Activated CD4-positive, CD25-positive, alpha-beta regulatory T cell treated with anti-CD3 and anti-CD28 coated beads, Interleukin-2, amount 50 U/mL, for 16 hours (primary cell): ENCODE measurements at regions not wholly inside any gene's neighbourhood (a gene's known extent, or its start where the extent isn't known, plus 50 kb on each side); places are given as distances from the start of the nearest gene placed in this dataset.
A peak's percentile ranks its signal among the peaks of the same experiment; 100 is the strongest.
"Not testable (repeated sequence)": the region's sequence is repeated elsewhere in the genome, so short reads cannot be mapped to it uniquely, and the experiment has no call there.

Experiments
- DNase-seq: peaks from one replicate; pipeline ENCODE4 v3.0.0-alpha.2; 2020; ENCODE audit warnings: low read depth, low spot score

GRCh38 chr12:76180401-76181277 lies 96.2 kb upstream of the NAP1L1 start:
- DNase-seq: no peak

GRCh38 chr12:76178452-76178851 lies 94.0 kb upstream of the NAP1L1 start:
- DNase-seq: no peak

- DNase-seq: no peak
These were observed 93.3 kb upstream of the NAP1L1 start for GRCh38 chr12:76177821-76178220.

- no peak for DNase-seq
These were observed 92.5 kb upstream of the NAP1L1 start for GRCh38 chr12:76176940-76177339.

GRCh38 chr12:76175946-76176345 lies 91.5 kb upstream of the NAP1L1 start:
- DNase-seq: not testable (repeated sequence)

- no peak for DNase-seq
These were observed 89.3 kb upstream of the NAP1L1 start for GRCh38 chr12:76173756-76174155.

- peak; percentile 41 for DNase-seq
These were observed 74.2 kb upstream of the NAP1L1 start for GRCh38 chr12:76158518-76159321.

- no peak for DNase-seq
These were observed 72.2 kb upstream of the NAP1L1 start for GRCh38 chr12:76156726-76157125.

GRCh38 chr12:76156314-76156713 lies 71.8 kb upstream of the NAP1L1 start:
- DNase-seq: no peak

- no peak for DNase-seq
These were observed 70.7 kb upstream of the NAP1L1 start for GRCh38 chr12:76155157-76155670.

GRCh38 chr12:76153616-76154015 lies 69.1 kb upstream of the NAP1L1 start:
- no peak for DNase-seq

- no peak for DNase-seq
These were observed 67.8 kb upstream of the NAP1L1 start for GRCh38 chr12:76152181-76152807.

GRCh38 chr12:76144245-76144549 lies 59.7 kb upstream of the NAP1L1 start:
- DNase-seq: no peak

GRCh38 chr12:76143343-76144244 lies 59.1 kb upstream of the NAP1L1 start:
- no peak for DNase-seq

- DNase-seq: no peak
These were observed 57.8 kb upstream of the NAP1L1 start for GRCh38 chr12:76142305-76142704.

- DNase-seq: no peak
These were observed 54.2 kb upstream of the NAP1L1 start for GRCh38 chr12:76138656-76139055.

- DNase-seq: no peak
These were observed 53.1 kb upstream of the NAP1L1 start for GRCh38 chr12:76137606-76138005.

- DNase-seq: no peak
These were observed 51.0 kb upstream of the NAP1L1 start for GRCh38 chr12:76135456-76135855.
